NB4 (cell line): ENCODE measurements at regions not wholly inside any gene's neighbourhood (a gene's known extent, or its start where the extent isn't known, plus 50 kb on each side); places are given as distances from the start of the nearest gene placed in this dataset.

Source experiments
- DNase-seq: peaks from one replicate; pipeline ENCODE4 v3.0.0; 2010; ENCODE audit warnings: low read depth
- H3K4me3 ChIP-seq: one replicate; pipeline ENCODE4 v1.5.1; 2011; ENCODE audit warnings: mild to moderate bottlenecking, low read depth, low read length, moderate library complexity
- CTCF ChIP-seq: IDR thresholded peaks from one replicate; pipeline ENCODE4 v1.5.1; 2012; ENCODE audit warnings: low read depth, low read length
- MAX ChIP-seq: IDR thresholded peaks from 2 replicates; pipeline ENCODE4 v1.6.1; 2011; ENCODE audit warnings: low read depth, low read length
- MYC ChIP-seq: IDR thresholded peaks from 2 replicates; pipeline ENCODE4 v1.6.1; 2011; ENCODE audit warnings: low read depth, low read length
- POLR2A ChIP-seq: IDR thresholded peaks from 2 replicates; pipeline ENCODE4 v1.6.1; 2011; ENCODE audit warnings: mild to moderate bottlenecking; ENCODE audit not compliant: insufficient read length; ENCODE audit errors: extremely low read depth

DNA sequence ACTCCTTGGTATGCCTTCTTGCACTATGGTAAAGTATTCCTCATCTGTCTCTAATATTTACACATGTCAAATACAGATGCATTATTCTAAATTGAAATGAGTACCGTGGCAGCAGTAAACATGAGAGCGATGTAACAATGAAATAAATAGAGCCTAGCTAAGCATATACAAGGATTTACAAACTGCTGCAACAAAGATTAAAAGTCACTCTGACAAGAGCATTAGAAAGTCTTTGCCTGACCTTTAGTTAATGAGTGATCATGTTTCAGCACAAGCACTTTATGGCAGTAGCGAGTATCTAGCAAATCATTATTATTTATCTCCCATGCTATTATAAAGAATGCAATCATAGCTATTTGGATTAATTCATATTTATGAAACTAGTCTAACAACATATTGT lies 547.0 kb upstream of the NDST4 start:
- no peak overlapping the region for H3K4me3 ChIP-seq
- no peak for TF ChIP-seq MAX
- no peak for TF ChIP-seq MYC
- TF ChIP-seq POLR2A: no peak
- TF ChIP-seq CTCF: no peak
- no peak for DNase-seq

- no peak for TF ChIP-seq MYC
- no peak for TF ChIP-seq CTCF
- no peak for TF ChIP-seq MAX
- TF ChIP-seq POLR2A: no peak
- H3K4me3 ChIP-seq: no peak overlapping the region
- no peak for DNase-seq
Measured at GRCh38 chr4:115657991-115658650, 544.7 kb upstream of the NDST4 start.

DNA sequence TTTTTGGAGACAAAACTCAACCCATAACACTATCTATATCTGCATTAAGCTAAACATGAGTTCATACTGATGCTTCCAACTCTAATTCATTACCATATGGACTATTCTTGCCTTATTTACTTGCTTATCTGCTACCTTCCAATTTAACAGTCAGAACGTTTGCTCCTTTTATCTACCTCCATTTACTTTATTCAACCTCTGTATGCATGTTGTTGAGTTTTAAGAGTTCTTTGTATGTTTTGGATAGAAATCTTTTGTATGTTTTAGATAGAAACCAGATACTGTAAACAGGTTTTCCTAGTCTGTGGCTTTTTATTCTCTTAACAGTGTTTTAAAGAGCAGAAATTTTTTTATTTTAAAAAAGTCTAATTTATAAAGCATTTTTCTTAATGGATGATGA lies 542.2 kb upstream of the NDST4 start:
- TF ChIP-seq MYC (no peak), MAX (no peak), CTCF (no peak), POLR2A (no peak)
- DNase-seq: no peak
- no peak overlapping the region for H3K4me3 ChIP-seq

- no peak overlapping the region for H3K4me3 ChIP-seq
- TF ChIP-seq CTCF: no peak
- DNase-seq: no peak
Measured at GRCh38 chr4:115648786-115649185, 535.4 kb upstream of the NDST4 start.

GRCh38 chr4:115629270-115629669 lies 515.9 kb upstream of the NDST4 start:
- DNase-seq: no peak
- TF ChIP-seq POLR2A (no peak), MYC (no peak), CTCF (no peak), MAX (no peak)
- no peak overlapping the region for H3K4me3 ChIP-seq

DNA sequence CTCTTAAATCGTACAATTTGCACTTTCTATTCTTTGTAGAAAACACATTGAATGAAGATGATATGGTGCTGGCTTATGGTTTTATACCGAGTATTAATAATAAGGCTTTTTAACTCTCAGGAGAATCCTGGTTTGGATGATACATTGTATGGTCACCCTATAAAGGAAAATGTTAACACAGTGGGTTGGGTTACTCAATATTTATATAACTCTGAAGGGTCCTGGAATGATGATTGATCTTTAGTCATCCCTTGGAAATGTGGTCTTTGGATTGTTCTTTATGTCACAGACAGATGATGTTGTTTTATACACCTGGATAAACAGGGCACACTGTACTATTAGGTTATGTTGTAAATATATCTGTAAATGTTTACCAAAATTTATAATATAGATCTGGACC lies 496.2 kb upstream of the NDST4 start:
- no peak overlapping the region for H3K4me3 ChIP-seq
- TF ChIP-seq POLR2A (no peak), MAX (no peak), CTCF (no peak), MYC (no peak)
- DNase-seq: no peak
